IMR-90 (cell line): ENCODE measurements at regions not wholly inside any gene's neighbourhood (a gene's known extent, or its start where the extent isn't known, plus 50 kb on each side); places are given as distances from the start of the nearest gene placed in this dataset.

Experiments
- ATAC-seq: fragments of 200-7000 bp; cut with Tn5 transposase; 2 replicates; pipeline ENCODE4 v1.9.1; 2020; ENCODE audit warnings: low read depth, mild to moderate bottlenecking, moderate library complexity
- BruUV-seq: library from RNA; stranded (reverse); fragments of 400-500 nt; replicated peaks from 2 replicates; lab custom pipeline; 2021; lab: Mats Ljungman, UMichigan
- CTCF ChIA-PET: fragments of 300-600 bp; formaldehyde crosslinking; extraction: SDS; loops from one replicate; lab custom pipeline; 2021; ENCODE audit warnings: antibody characterized with exemption; lab: Yijun Ruan, JAX
- POLR2A ChIA-PET: fragments of 300-600 bp; sonication (Branson Sonifier 250); formaldehyde crosslinking; loops from one replicate; lab custom pipeline; 2022; ENCODE audit warnings: antibody characterized with exemption; ENCODE audit not compliant: unreplicated experiment; lab: Charles Lee
- DNase-seq: peaks from one replicate; pipeline ENCODE4 v3.0.0; 2013
- H2AFZ ChIP-seq: replicated peaks from 2 replicates; pipeline ENCODE3; 2013; ENCODE audit warnings: low read length, mild to moderate bottlenecking; ENCODE audit not compliant: poor library complexity
- H2AK5ac ChIP-seq: 2 replicates; pipeline ENCODE4 v1.6.1; 2013; ENCODE audit warnings: low read depth, low read length, inconsistent platforms
- H2AK9ac ChIP-seq: replicated peaks from 2 replicates; pipeline ENCODE3; 2013; ENCODE audit warnings: mild to moderate bottlenecking, low read depth, low read length, moderate library complexity; ENCODE audit not compliant: poor library complexity
- H2BK120ac ChIP-seq: 2 replicates; pipeline ENCODE4 v1.6.1; 2013; ENCODE audit warnings: low read depth, low read length, inconsistent platforms
- H2BK15ac ChIP-seq: 3 replicates; pipeline ENCODE4 v1.6.1; 2013; ENCODE audit warnings: low read depth, low read length, inconsistent platforms
- H2BK20ac ChIP-seq: 2 replicates; pipeline ENCODE4 v1.6.1; 2013; ENCODE audit warnings: low read depth, mild to moderate bottlenecking, inconsistent platforms, low read length, moderate library complexity
- H2BK5ac ChIP-seq: 2 replicates; pipeline ENCODE4 v1.6.1; 2013; ENCODE audit warnings: mild to moderate bottlenecking, low read depth, low read length, inconsistent platforms; ENCODE audit not compliant: poor library complexity, severe bottlenecking
- H3K14ac ChIP-seq: replicated peaks from 2 replicates; pipeline ENCODE4 v1.6.1; 2013; ENCODE audit warnings: low read depth, low read length, inconsistent platforms
- H3K18ac ChIP-seq: 2 replicates; pipeline ENCODE4 v1.6.1; 2013; ENCODE audit warnings: low read depth, low read length, control low read depth
- H3K23ac ChIP-seq: 2 replicates; pipeline ENCODE4 v1.6.1; 2013; ENCODE audit warnings: low read depth, low read length, inconsistent platforms
- H3K27ac ChIP-seq: 2 replicates; pipeline ENCODE4 v1.5.1; 2013; ENCODE audit warnings: mild to moderate bottlenecking, control low read depth, low read length; ENCODE audit not compliant: insufficient read depth
- H3K27me3 ChIP-seq: 2 replicates; pipeline ENCODE4 v1.6.1; 2013; ENCODE audit warnings: low read length; ENCODE audit not compliant: control insufficient read depth, insufficient read depth
- H3K36me3 ChIP-seq: 2 replicates; pipeline ENCODE4 v1.6.1; 2013; ENCODE audit warnings: low read length, mixed read lengths; ENCODE audit not compliant: control insufficient read depth, insufficient read depth
- H3K4ac ChIP-seq: 2 replicates; pipeline ENCODE4 v1.6.1; 2013; ENCODE audit warnings: low read depth, low read length, inconsistent platforms
- H3K4me1 ChIP-seq: 2 replicates; pipeline ENCODE4 v1.6.1; 2013; ENCODE audit warnings: low read length, mixed read lengths; ENCODE audit not compliant: control insufficient read depth, insufficient read depth
- H3K4me2 ChIP-seq: 2 replicates; pipeline ENCODE4 v1.6.1; 2013; ENCODE audit warnings: low read depth, mild to moderate bottlenecking, control low read depth, low read length, moderate library complexity
- H3K4me3 ChIP-seq: 2 replicates; pipeline ENCODE4 v1.5.1; 2013; ENCODE audit warnings: low read depth, mild to moderate bottlenecking, control low read depth, low read length, moderate library complexity; ENCODE audit not compliant: insufficient read depth
- H3K56ac ChIP-seq: 2 replicates; pipeline ENCODE4 v1.6.1; 2013; ENCODE audit warnings: low read length, inconsistent platforms; ENCODE audit not compliant: insufficient read depth; ENCODE audit errors: extremely low read depth
- H3K79me1 ChIP-seq, 2 experiments: 2 replicates each; pipeline ENCODE4 v1.6.1; 2013; ENCODE audit warnings: low read length in 2 of 2, inconsistent platforms in 1 of 2, low read depth in 1 of 2
- H3K9ac ChIP-seq: 2 replicates; pipeline ENCODE4 v1.6.1; 2013; ENCODE audit warnings: low read depth, low read length, control low read depth
- H3K9me1 ChIP-seq: 2 replicates; pipeline ENCODE4 v1.6.1; 2013; ENCODE audit warnings: low read length, inconsistent platforms; ENCODE audit not compliant: insufficient read depth
- H3K9me3 ChIP-seq: 2 replicates; pipeline ENCODE4 v1.6.1; 2013; ENCODE audit warnings: low read length; ENCODE audit not compliant: control insufficient read depth, insufficient read depth
- H4K20me1 ChIP-seq: 2 replicates; pipeline ENCODE4 v1.6.1; 2013; ENCODE audit warnings: low read length, inconsistent platforms; ENCODE audit not compliant: insufficient read depth
- H4K5ac ChIP-seq: 2 replicates; pipeline ENCODE4 v1.6.1; 2013; ENCODE audit warnings: mild to moderate bottlenecking, low read depth, low read length, control low read depth
- H4K8ac ChIP-seq, 2 experiments: 2 replicates each; pipeline ENCODE4 v1.6.1; 2013; ENCODE audit warnings: low read depth in 2 of 2, low read length in 2 of 2, control low read depth in 1 of 2, inconsistent platforms in 1 of 2
- H4K91ac ChIP-seq: 2 replicates; pipeline ENCODE4 v1.6.1; 2013; ENCODE audit warnings: low read depth, low read length, inconsistent platforms; ENCODE audit not compliant: insufficient read depth
- BHLHE40 ChIP-seq: fragments of 150-350 bp; IDR thresholded peaks from 2 replicates; pipeline ENCODE4 v1.6.1; 2016; ENCODE audit warnings: mild to moderate bottlenecking, low read depth, low read length
- CHD1 ChIP-seq: IDR thresholded peaks from 2 replicates; pipeline ENCODE4 v1.6.1; 2012; ENCODE audit warnings: low read depth, low read length, improper control_type of control experiment
- ELK1 ChIP-seq: fragments of 150-350 bp; IDR thresholded peaks from 2 replicates; pipeline ENCODE4 v1.6.1; 2016; ENCODE audit warnings: low read depth, mild to moderate bottlenecking, low read length, moderate library complexity, borderline replicate concordance
- FOS ChIP-seq: fragments of 150-350 bp; IDR thresholded peaks from 2 replicates; pipeline ENCODE4 v1.6.1; 2016; ENCODE audit warnings: low read depth, low read length
- MAZ ChIP-seq: IDR thresholded peaks from 2 replicates; pipeline ENCODE4 v1.6.1; 2012; ENCODE audit warnings: low read depth, mild to moderate bottlenecking, low read length, improper control_type of control experiment, moderate library complexity, borderline replicate concordance
- NFE2L2 ChIP-seq: fragments of 150-350 bp; IDR thresholded peaks from 2 replicates; pipeline ENCODE4 v1.6.1; 2016; ENCODE audit warnings: low read depth, mild to moderate bottlenecking, low read length
- RAD21 ChIP-seq: IDR thresholded peaks from 2 replicates; pipeline ENCODE4 v1.6.1; 2012; ENCODE audit warnings: low read length, improper control_type of control experiment
- RCOR1 ChIP-seq: IDR thresholded peaks from 2 replicates; pipeline ENCODE4 v1.6.1; 2012; ENCODE audit warnings: mild to moderate bottlenecking, low read length, improper control_type of control experiment; ENCODE audit not compliant: insufficient replicate concordance
- RFX5 ChIP-seq: IDR thresholded peaks from 2 replicates; pipeline ENCODE4 v1.8.0; 2012; ENCODE audit warnings: low read depth, mild to moderate bottlenecking, low read length, moderate library complexity
- SMC3 ChIP-seq: fragments of 150-350 bp; IDR thresholded peaks from 2 replicates; pipeline ENCODE4 v1.6.1; 2016; ENCODE audit warnings: low read depth, mild to moderate bottlenecking, antibody characterized with exemption, low read length, moderate library complexity
- USF2 ChIP-seq: fragments of 150-350 bp; IDR thresholded peaks from 2 replicates; pipeline ENCODE4 v1.6.1; 2017; ENCODE audit warnings: mild to moderate bottlenecking, antibody characterized with exemption, low read length, low read depth
- WGBS, 2 experiments: methylation state at CpG; one replicate each; pipeline versions ENCODE4 v1.1.5 to v1.1.7; 2013; ENCODE audit warnings: missing lambda C conversion rate in 2 of 2; ENCODE audit not compliant: insufficient read length in 1 of 2; ENCODE audit errors: extremely low coverage in 2 of 2; 5-methylcytosine and 5-hydroxymethylcytosine counted together
- dilution Hi-C: fragments of 300-500 bp; cut with HindIII; formaldehyde crosslinking; loops from one replicate; pipeline ENCODE4 v1.14.3; 2018; ENCODE audit warnings: low sequenced_read_pairs; ENCODE audit not compliant: unreplicated experiment
- in situ Hi-C: fragments of 300-500 bp; cut with MboI; formaldehyde crosslinking; loops from 3 replicates; pipeline ENCODE4 v1.14.3; 2019; ENCODE audit warnings: low sequenced_read_pairs, inconsistent platforms, mixed read lengths
- intact Hi-C: fragments of 100-400 bp; cut with micrococcal nuclease; formaldehyde crosslinking; loops from 2 replicates; pipeline ENCODE4 v1.10.0; 2022

GRCh38 chr10:133012573-133013359, 70.4 kb upstream of the CFAP46 start:
- no peak overlapping the region for H2AFZ ChIP-seq
- H3K56ac ChIP-seq: no peak overlapping the region
- H3K4me2 ChIP-seq: no peak overlapping the region
- ATAC-seq (no peak), DNase-seq (no peak)
- H3K27me3 ChIP-seq: no peaks in the 10 kb centered on the region
- no peaks in the 10 kb centered on the region for H3K9me1 ChIP-seq
- in situ Hi-C loops: no loop called here
- H3K4me1 ChIP-seq: no peaks in the 10 kb centered on the region
- H2AK5ac ChIP-seq: no peak overlapping the region
- BruUV-seq: no TSS peak
- no peak overlapping the region for H2AK9ac ChIP-seq
- H4K5ac ChIP-seq: no peak overlapping the region
- no peaks in the 10 kb centered on the region for H3K79me1 ChIP-seq
- H2BK5ac ChIP-seq: no peak overlapping the region
- H3K4ac ChIP-seq: no peak overlapping the region
- no peaks in the 10 kb centered on the region for H3K36me3 ChIP-seq
- peaks cover 24% of the 10 kb centered on the region for H3K9me3 ChIP-seq
- H2BK120ac ChIP-seq: no peak overlapping the region
- H3K27ac ChIP-seq: no peak overlapping the region
- ChIA-PET CTCF (no interaction called here), POLR2A (no interaction called here)
- H3K9ac ChIP-seq: no peak overlapping the region
- H2BK15ac ChIP-seq: no peak overlapping the region
- no peak overlapping the region for H3K14ac ChIP-seq
- dilution Hi-C loops: no loop called here
- intact Hi-C loops: no loop called here
- H4K20me1 ChIP-seq: no peaks in the 10 kb centered on the region
- 89% methylated on average over 20 of the region's 58 CpGs; no CpG with 5 or more reads in 1 of the 2 experiments for WGBS, 2 experiments
- no peak overlapping the region for H2BK20ac ChIP-seq
- no peak overlapping the region for H4K8ac ChIP-seq
- no peak overlapping the region for H3K18ac ChIP-seq
- H3K4me3 ChIP-seq: no peak overlapping the region
- no peak overlapping the region for H4K91ac ChIP-seq
- no peak overlapping the region for H3K23ac ChIP-seq
- TF ChIP-seq CHD1 (no peak), RFX5 (no peak), ELK1 (no peak), NFE2L2 (no peak), FOS (no peak), BHLHE40 (no peak), SMC3 (no peak), RCOR1 (no peak), USF2 (no peak), RAD21 (no peak), MAZ (no peak)
